Mesodermal cell (in vitro differentiated cells): ENCODE measurements at regions not wholly inside any gene's neighbourhood (a gene's known extent, or its start where the extent isn't known, plus 50 kb on each side); places are given as distances from the start of the nearest gene placed in this dataset.

ENCODE experiments used
- H3K27ac ChIP-seq: 2 replicates; pipeline ENCODE4 v1.7.0; 2013; ENCODE audit warnings: mild to moderate bottlenecking, low read depth, low read length, moderate library complexity; ENCODE audit not compliant: severe bottlenecking
- H3K36me3 ChIP-seq: 2 replicates; pipeline ENCODE4 v1.7.1; 2013; ENCODE audit warnings: mild to moderate bottlenecking, low read length, moderate library complexity; ENCODE audit not compliant: control insufficient read depth, insufficient read depth
- H3K4me1 ChIP-seq: one replicate; pipeline ENCODE4 v1.7.1; 2013; ENCODE audit warnings: mild to moderate bottlenecking, low read length; ENCODE audit not compliant: insufficient read depth, control insufficient read depth, poor library complexity, severe bottlenecking
- H3K4me3 ChIP-seq: 2 replicates; pipeline ENCODE4 v1.7.0; 2013; ENCODE audit warnings: low read length, control low read depth, mild to moderate bottlenecking; ENCODE audit not compliant: insufficient read depth, poor library complexity, severe bottlenecking; ENCODE audit errors: extremely low read depth
- H3K9me3 ChIP-seq: 2 replicates; pipeline ENCODE4 v1.7.1; 2013; ENCODE audit warnings: mild to moderate bottlenecking, low read length, moderate library complexity; ENCODE audit not compliant: control insufficient read depth
- WGBS, 2 experiments: methylation state at CpG; one replicate each; pipeline ENCODE4 v1.1.5; 2013; ENCODE audit warnings: missing lambda C conversion rate in 2 of 2; ENCODE audit not compliant: insufficient coverage in 2 of 2; 5-methylcytosine and 5-hydroxymethylcytosine counted together

DNA sequence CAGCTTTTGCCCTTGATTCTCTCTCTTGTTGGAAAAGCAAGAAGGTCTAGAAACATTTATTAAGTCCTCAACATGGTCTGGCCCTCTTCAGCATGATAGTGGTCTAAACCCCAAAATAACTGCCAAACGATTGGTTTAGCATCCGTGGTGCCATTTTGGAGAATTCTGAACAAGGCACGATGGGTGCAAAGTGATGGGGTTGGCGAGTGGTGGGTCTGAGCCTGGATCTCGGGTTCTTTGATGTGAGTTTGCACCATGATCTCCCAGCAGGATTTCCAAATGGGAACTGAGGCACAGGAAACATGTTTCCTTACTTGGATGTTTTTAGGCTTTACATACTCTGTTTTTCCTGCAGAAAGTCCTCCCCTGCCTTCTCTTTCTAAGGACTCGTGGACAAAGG, 240.3 kb downstream of the MYCN start:
- Histone ChIP-seq H3K9me3 (no peaks in the 10 kb centered on the region), H3K4me1 (peaks cover 8% of the 10 kb centered on the region), H3K36me3 (no peaks in the 10 kb centered on the region), H3K4me3 (no peak overlapping the region), H3K27ac (no peak overlapping the region)
- 94 to 98% methylated on average over 6 of the region's 6 CpGs for WGBS, 2 experiments

- Histone ChIP-seq H3K27ac (no peak overlapping the region), H3K4me3 (no peak overlapping the region), H3K9me3 (no peaks in the 10 kb centered on the region), H3K36me3 (no peaks in the 10 kb centered on the region), H3K4me1 (peaks cover 8% of the 10 kb centered on the region)
- WGBS, 2 experiments = 42 to 46% methylated on average over 7 to 8 of the region's 8 CpGs
Measured at GRCh38 chr2:16179701-16180416, 239.5 kb downstream of the MYCN start.

DNA sequence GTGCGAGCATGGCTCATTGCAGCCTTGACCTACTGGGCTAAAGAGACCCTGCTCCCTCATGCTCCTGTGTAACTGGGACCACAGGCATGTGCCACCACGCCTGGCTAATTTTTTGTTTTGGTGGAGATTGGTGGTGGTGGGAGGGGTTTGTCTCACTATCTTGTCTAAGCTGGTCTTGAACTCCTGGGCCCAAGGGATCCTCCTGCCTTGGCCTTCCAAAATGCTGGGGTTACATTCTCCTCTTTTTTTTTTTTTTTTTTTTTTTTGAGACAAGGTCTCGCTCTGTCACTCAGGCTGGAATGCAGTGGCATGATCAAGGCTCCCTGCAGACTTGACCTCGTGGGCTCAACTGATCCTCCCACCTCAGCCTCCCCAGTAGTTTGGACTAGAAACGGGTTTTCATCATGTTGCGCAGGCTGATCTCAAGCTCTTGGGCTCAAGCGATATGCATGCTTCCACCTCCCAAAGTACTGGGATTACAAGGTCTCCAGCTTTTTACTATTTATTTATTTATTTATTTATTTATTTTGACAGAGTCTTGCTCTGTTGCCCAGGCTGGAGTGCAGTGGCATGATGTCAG, 238.3 kb downstream of the MYCN start:
- no peak overlapping the region for H3K27ac ChIP-seq
- H3K4me3 ChIP-seq = no peak overlapping the region
- 82 to 91% methylated on average over 3 to 5 of the region's 7 CpGs for WGBS, 2 experiments
- H3K4me1 ChIP-seq = peaks cover 8% of the 10 kb centered on the region
- no peaks in the 10 kb centered on the region for H3K9me3 ChIP-seq
- no peaks in the 10 kb centered on the region for H3K36me3 ChIP-seq

- no peaks in the 10 kb centered on the region for H3K9me3 ChIP-seq
Measured at GRCh38 chr2:16177671-16178180, 237.4 kb downstream of the MYCN start.

DNA sequence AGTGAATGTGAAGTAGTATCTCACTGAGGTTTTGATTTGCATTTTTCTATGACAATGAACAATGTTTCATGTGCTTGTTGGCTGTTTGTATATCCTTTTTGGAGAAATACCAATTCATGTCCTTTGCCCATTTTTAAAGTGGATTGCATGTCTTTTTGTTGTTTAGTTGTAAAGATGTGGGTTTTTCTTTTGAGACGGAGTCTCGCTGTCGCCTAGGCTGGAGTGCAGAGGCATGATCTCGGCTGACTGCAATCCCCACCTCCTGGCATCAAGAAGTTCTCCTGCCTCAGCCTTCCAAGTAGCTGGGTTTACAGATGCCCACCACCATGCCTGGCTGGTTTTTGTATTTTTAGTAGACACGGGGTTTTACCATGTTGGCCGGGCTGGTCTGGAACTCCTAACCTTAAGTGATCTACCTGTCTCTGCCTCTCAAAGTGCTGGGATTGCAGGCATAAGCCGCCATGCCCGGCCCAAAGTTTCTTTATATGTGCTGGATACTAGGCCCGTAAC, 236.7 kb downstream of the MYCN start:
- H3K27ac ChIP-seq = no peak overlapping the region
- WGBS, 2 experiments = 93 to 98% methylated on average over 6 to 7 of the region's 9 CpGs
- H3K36me3 ChIP-seq = no peaks in the 10 kb centered on the region
- no peaks in the 10 kb centered on the region for H3K9me3 ChIP-seq
- H3K4me3 ChIP-seq = no peak overlapping the region
- peaks cover 8% of the 10 kb centered on the region for H3K4me1 ChIP-seq

More at GRCh38 chr2:16177671-16178180, 237.4 kb downstream of the MYCN start:
- no peak overlapping the region for H3K27ac ChIP-seq
- no peaks in the 10 kb centered on the region for H3K36me3 ChIP-seq
- no peak overlapping the region for H3K4me3 ChIP-seq
- peaks cover 8% of the 10 kb centered on the region for H3K4me1 ChIP-seq

DNA sequence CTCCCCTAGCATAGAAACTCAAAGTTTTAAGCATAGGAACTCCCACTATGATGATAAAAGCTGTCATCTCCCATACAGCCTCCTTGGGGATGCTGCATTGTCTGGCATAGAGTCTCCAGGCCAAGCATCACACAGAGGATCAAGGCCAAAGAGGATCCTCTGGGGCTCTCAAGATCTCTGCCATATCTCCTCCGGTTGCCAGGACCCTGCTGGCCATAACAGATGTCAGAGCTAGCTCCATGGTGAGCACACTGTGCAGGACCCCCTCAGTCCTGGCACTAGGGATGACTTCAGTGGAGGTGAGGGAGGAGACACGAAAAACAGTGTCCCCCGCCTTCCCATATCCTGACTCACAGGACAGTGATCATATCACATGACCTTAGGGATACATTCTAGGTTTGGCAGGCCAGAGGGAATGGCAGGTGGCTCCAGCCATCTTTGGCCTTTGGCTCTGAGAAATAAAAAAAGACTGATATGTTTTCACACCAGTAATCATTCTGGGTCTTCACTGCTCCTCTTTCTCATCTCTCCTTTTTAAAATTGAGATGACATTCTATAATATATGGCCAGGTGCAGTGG, 235.0 kb downstream of the MYCN start:
- H3K27ac ChIP-seq = no peak overlapping the region
- no peaks in the 10 kb centered on the region for H3K9me3 ChIP-seq
- peaks cover 5% of the 10 kb centered on the region for H3K4me1 ChIP-seq
- no peak overlapping the region for H3K4me3 ChIP-seq
- no peaks in the 10 kb centered on the region for H3K36me3 ChIP-seq
- 92 to 94% methylated on average over 3 of the region's 3 CpGs for WGBS, 2 experiments

DNA sequence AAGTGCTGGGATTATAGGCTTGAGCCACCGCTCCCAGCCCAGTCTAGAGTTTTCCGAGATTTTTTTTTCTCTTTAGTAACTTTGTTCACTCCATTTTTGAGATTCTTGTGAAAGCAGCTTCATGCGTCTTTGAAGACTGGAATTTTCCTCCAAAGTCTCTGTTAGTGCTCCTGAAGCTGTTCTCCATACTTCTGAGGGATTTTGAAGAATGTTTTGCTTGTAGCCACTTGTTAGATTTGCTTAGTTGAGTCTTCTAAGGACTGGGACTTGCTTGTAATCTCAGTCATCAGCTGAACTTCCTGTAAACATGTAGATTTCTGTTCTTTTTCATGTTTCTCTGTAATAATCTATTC, 234.3 kb downstream of the MYCN start:
- WGBS, 2 experiments = 94 to 100% methylated on average over 2 to 3 of the region's 3 CpGs
- Histone ChIP-seq H3K4me1 (no peaks in the 10 kb centered on the region), H3K9me3 (no peaks in the 10 kb centered on the region), H3K36me3 (no peaks in the 10 kb centered on the region), H3K27ac (no peak overlapping the region), H3K4me3 (no peak overlapping the region)

- Histone ChIP-seq H3K4me3 (no peak overlapping the region), H3K9me3 (no peaks in the 10 kb centered on the region), H3K4me1 (no peaks in the 10 kb centered on the region), H3K27ac (no peak overlapping the region), H3K36me3 (no peaks in the 10 kb centered on the region)
- 82 to 93% methylated on average over 3 of the region's 3 CpGs for WGBS, 2 experiments
Measured at GRCh38 chr2:16173893-16174692, 233.7 kb downstream of the MYCN start.

- Histone ChIP-seq H3K4me3 (no peak overlapping the region), H3K27ac (no peak overlapping the region), H3K36me3 (no peaks in the 10 kb centered on the region), H3K4me1 (peaks cover 6% of the 10 kb centered on the region), H3K9me3 (no peaks in the 10 kb centered on the region)
- WGBS, 2 experiments = 94 to 96% methylated on average over 3 to 7 of the region's 8 CpGs
Measured at GRCh38 chr2:16172324-16173175, 232.2 kb downstream of the MYCN start.

- H3K27ac ChIP-seq = no peak overlapping the region
- peaks cover 6% of the 10 kb centered on the region for H3K4me1 ChIP-seq
- WGBS, 2 experiments = 100% methylated on average over 1 of the region's 3 CpGs
- no peak overlapping the region for H3K4me3 ChIP-seq
- H3K36me3 ChIP-seq = no peaks in the 10 kb centered on the region
- no peaks in the 10 kb centered on the region for H3K9me3 ChIP-seq
Measured at GRCh38 chr2:16171425-16171920, 231.1 kb downstream of the MYCN start.
